ENCODE measurements at regions not wholly inside any gene's neighbourhood (a gene's known extent, or its start where the extent isn't known, plus 50 kb on each side); places are given as distances from the start of the nearest gene placed in this dataset.

- TF ChIP-seq CTCF (IDR thresholded peaks at IDR 0.05) (no peak), ZFX (IDR thresholded peaks at IDR 0.05; ENCODE audit: borderline replicate concordance) (no peak)
Observed at GRCh38 chr3:22542311-22542710, 660.8 kb upstream of the UBE2E2 start.

Measured in 22Rv1 (cell line).